GM18951 (cell line): ENCODE measurements at regions not wholly inside any gene's neighbourhood (a gene's known extent, or its start where the extent isn't known, plus 50 kb on each side); places are given as distances from the start of the nearest gene placed in this dataset.
"Not testable (repeated sequence)": the region's sequence is repeated elsewhere in the genome, so short reads cannot be mapped to it uniquely, and the experiment has no call there.

Experiments
- POLR2A ChIP-seq: IDR thresholded peaks from 4 replicates; pipeline ENCODE4 v1.6.1; 2011; ENCODE audit warnings: mild to moderate bottlenecking; ENCODE audit not compliant: insufficient read length, insufficient read depth; ENCODE audit errors: extremely low read depth
- in situ Hi-C: fragments of 300-500 bp; cut with MboI; formaldehyde crosslinking; loops from one replicate; pipeline ENCODE4 v1.12.0; 2022; ENCODE audit warnings: low sequenced_read_pairs, mixed read lengths, inconsistent platforms; ENCODE audit not compliant: unreplicated experiment

- in situ Hi-C loops, result not testable (repeated sequence)
Measured at GRCh38 chr9:68593760-68594159, 53.1 kb upstream of the TMEM252 start.

GRCh38 chr9:68595868-68596267 lies 55.2 kb upstream of the TMEM252 start:
- TF ChIP-seq POLR2A, result no peak
- in situ Hi-C loops, result no loop called here

GRCh38 chr9:68597362-68597997 lies 56.8 kb upstream of the TMEM252 start:
- TF ChIP-seq POLR2A, result no peak
- in situ Hi-C loops, result no loop called here

GRCh38 chr9:68599826-68600225 lies 59.1 kb upstream of the TMEM252 start:
- TF ChIP-seq POLR2A, result no peak
- in situ Hi-C loops, result no loop called here

- in situ Hi-C loops, result no loop called here
- no peak for TF ChIP-seq POLR2A
Measured at GRCh38 chr9:68601081-68601480, 60.4 kb upstream of the TMEM252 start.

GRCh38 chr9:68603371-68603770 lies 62.7 kb upstream of the TMEM252 start:
- in situ Hi-C loops, result no loop called here
- TF ChIP-seq POLR2A, result no peak

- TF ChIP-seq POLR2A, result no peak
- in situ Hi-C loops, result no loop called here
Measured at GRCh38 chr9:68608763-68609162, 68.1 kb upstream of the TMEM252 start.

GRCh38 chr9:68609901-68610415 lies 69.3 kb upstream of the TMEM252 start:
- in situ Hi-C loops, result no loop called here

GRCh38 chr9:68614121-68614520 lies 73.4 kb upstream of the TMEM252 start:
- in situ Hi-C loops, result no loop called here
- no peak for TF ChIP-seq POLR2A

More at GRCh38 chr9:68609901-68610415, 69.3 kb upstream of the TMEM252 start:
- TF ChIP-seq POLR2A, result no peak

- in situ Hi-C loops, result not testable (repeated sequence)
Measured at GRCh38 chr9:68617011-68617410, 76.3 kb upstream of the TMEM252 start.

- TF ChIP-seq POLR2A, result no peak
- in situ Hi-C loops, result no loop called here
Measured at GRCh38 chr9:68619072-68619471, 78.4 kb upstream of the TMEM252 start.

- in situ Hi-C loops, result no loop called here
- no peak for TF ChIP-seq POLR2A
Measured at GRCh38 chr9:68619636-68620035, 79.0 kb upstream of the TMEM252 start.

- no peak for TF ChIP-seq POLR2A
- in situ Hi-C loops, result no loop called here
Measured at GRCh38 chr9:68625559-68625958, 79.5 kb upstream of the PIP5K1B start.

GRCh38 chr9:68626526-68626925 lies 78.5 kb upstream of the PIP5K1B start:
- in situ Hi-C loops, result no loop called here
- TF ChIP-seq POLR2A, result no peak

GRCh38 chr9:68627104-68627503 lies 77.9 kb upstream of the PIP5K1B start:
- TF ChIP-seq POLR2A, result no peak
- in situ Hi-C loops, result no loop called here

GRCh38 chr9:68627594-68627993 lies 77.4 kb upstream of the PIP5K1B start:
- no peak for TF ChIP-seq POLR2A
- in situ Hi-C loops, result no loop called here
